ENCODE measurements at regions not wholly inside any gene's neighbourhood (a gene's known extent, or its start where the extent isn't known, plus 50 kb on each side); places are given as distances from the start of the nearest gene placed in this dataset.

GRCh38 chr2:134132490-134132857 lies 121.4 kb upstream of the MGAT5 start:
- TF ChIP-seq CTCF (IDR thresholded peaks at IDR 0.05), result no peak
- no peak for TF ChIP-seq POLR2A (IDR thresholded peaks at IDR 0.05; ENCODE audit: low read depth)

Measured in esophagus muscularis mucosa (tissue), 3 donors.